Activated CD8-positive, alpha-beta memory T cell treated with anti-CD3 and anti-CD28 coated beads for 4 hours (primary cell): ENCODE measurements at regions not wholly inside any gene's neighbourhood (a gene's known extent, or its start where the extent isn't known, plus 50 kb on each side); places are given as distances from the start of the nearest gene placed in this dataset.
"Not testable (repeated sequence)": the region's sequence is repeated elsewhere in the genome, so short reads cannot be mapped to it uniquely, and the experiment has no call there.

Experiments used
- DNase-seq, 2 donors: peaks; one replicate each; pipeline ENCODE4 v3.0.0-alpha.2; 2020; ENCODE audit warnings: low read depth in 2 of 2

GRCh38 chr15:69601711-69602504, 149.3 kb downstream of the RPLP1 start:
- DNase-seq = no peak

GRCh38 chr15:69602921-69603320, 150.3 kb downstream of the RPLP1 start:
- DNase-seq = no peak

- no peak for DNase-seq
Measured at GRCh38 chr15:69603369-69604071, 150.9 kb downstream of the RPLP1 start.

GRCh38 chr15:69604072-69604411, 151.4 kb downstream of the RPLP1 start:
- DNase-seq = no peak

GRCh38 chr15:69606144-69606543, 153.5 kb downstream of the RPLP1 start:
- no peak for DNase-seq

- no peak for DNase-seq
Measured at GRCh38 chr15:69606921-69607500, 154.4 kb downstream of the RPLP1 start.

- no peak for DNase-seq
Measured at GRCh38 chr15:69608661-69609060, 156.0 kb downstream of the RPLP1 start.

GRCh38 chr15:69609176-69609575, 156.6 kb downstream of the RPLP1 start:
- DNase-seq = no peak

- no peak for DNase-seq
Measured at GRCh38 chr15:69609776-69610175, 157.2 kb downstream of the RPLP1 start.

GRCh38 chr15:69610277-69610676, 157.7 kb downstream of the RPLP1 start:
- DNase-seq = no peak

GRCh38 chr15:69610858-69611257, 158.2 kb downstream of the RPLP1 start:
- DNase-seq = no peak

GRCh38 chr15:69612112-69612511, 159.5 kb downstream of the RPLP1 start:
- DNase-seq = no peak

GRCh38 chr15:69613182-69613581, 160.6 kb downstream of the RPLP1 start:
- no peak for DNase-seq

GRCh38 chr15:69613988-69614387, 161.4 kb downstream of the RPLP1 start:
- no peak for DNase-seq

- no peak for DNase-seq
Measured at GRCh38 chr15:69615736-69616135, 163.1 kb downstream of the RPLP1 start.

GRCh38 chr15:69616558-69616957, 163.9 kb downstream of the RPLP1 start:
- DNase-seq = no peak

GRCh38 chr15:69617144-69617543, 164.5 kb downstream of the RPLP1 start:
- DNase-seq = not testable (repeated sequence)

- no peak for DNase-seq
Measured at GRCh38 chr15:69623392-69624154, 171.0 kb downstream of the RPLP1 start.

GRCh38 chr15:69624155-69624520, 171.5 kb downstream of the RPLP1 start:
- DNase-seq = no peak

- DNase-seq = no peak
Measured at GRCh38 chr15:69624816-69625215, 172.2 kb downstream of the RPLP1 start.

- no peak for DNase-seq
Measured at GRCh38 chr15:69625328-69625727, 172.7 kb downstream of the RPLP1 start.
